ENCODE measurements at regions not wholly inside any gene's neighbourhood (a gene's known extent, or its start where the extent isn't known, plus 50 kb on each side); places are given as distances from the start of the nearest gene placed in this dataset.

GRCh38 chr13:100767192-100767591 lies 92.6 kb upstream of the TMTC4 start:
- TF ChIP-seq, protein P1, sequence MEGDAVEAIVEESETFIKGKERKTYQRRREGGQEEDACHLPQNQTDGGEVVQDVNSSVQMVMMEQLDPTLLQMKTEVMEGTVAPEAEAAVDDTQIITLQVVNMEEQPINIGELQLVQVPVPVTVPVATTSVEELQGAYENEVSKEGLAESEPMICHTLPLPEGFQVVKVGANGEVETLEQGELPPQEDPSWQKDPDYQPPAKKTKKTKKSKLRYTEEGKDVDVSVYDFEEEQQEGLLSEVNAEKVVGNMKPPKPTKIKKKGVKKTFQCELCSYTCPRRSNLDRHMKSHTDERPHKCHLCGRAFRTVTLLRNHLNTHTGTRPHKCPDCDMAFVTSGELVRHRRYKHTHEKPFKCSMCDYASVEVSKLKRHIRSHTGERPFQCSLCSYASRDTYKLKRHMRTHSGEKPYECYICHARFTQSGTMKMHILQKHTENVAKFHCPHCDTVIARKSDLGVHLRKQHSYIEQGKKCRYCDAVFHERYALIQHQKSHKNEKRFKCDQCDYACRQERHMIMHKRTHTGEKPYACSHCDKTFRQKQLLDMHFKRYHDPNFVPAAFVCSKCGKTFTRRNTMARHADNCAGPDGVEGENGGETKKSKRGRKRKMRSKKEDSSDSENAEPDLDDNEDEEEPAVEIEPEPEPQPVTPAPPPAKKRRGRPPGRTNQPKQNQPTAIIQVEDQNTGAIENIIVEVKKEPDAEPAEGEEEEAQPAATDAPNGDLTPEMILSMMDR (IDR thresholded peaks at IDR 0.05; ENCODE audit: low read depth, low read length, missing input control): no peak
- no peak for TF ChIP-seq MAX (IDR thresholded peaks at IDR 0.05)
- TF ChIP-seq TAF1 (conservative IDR thresholded peaks at IDR 0.05): no peak
- TF ChIP-seq, protein P2, sequence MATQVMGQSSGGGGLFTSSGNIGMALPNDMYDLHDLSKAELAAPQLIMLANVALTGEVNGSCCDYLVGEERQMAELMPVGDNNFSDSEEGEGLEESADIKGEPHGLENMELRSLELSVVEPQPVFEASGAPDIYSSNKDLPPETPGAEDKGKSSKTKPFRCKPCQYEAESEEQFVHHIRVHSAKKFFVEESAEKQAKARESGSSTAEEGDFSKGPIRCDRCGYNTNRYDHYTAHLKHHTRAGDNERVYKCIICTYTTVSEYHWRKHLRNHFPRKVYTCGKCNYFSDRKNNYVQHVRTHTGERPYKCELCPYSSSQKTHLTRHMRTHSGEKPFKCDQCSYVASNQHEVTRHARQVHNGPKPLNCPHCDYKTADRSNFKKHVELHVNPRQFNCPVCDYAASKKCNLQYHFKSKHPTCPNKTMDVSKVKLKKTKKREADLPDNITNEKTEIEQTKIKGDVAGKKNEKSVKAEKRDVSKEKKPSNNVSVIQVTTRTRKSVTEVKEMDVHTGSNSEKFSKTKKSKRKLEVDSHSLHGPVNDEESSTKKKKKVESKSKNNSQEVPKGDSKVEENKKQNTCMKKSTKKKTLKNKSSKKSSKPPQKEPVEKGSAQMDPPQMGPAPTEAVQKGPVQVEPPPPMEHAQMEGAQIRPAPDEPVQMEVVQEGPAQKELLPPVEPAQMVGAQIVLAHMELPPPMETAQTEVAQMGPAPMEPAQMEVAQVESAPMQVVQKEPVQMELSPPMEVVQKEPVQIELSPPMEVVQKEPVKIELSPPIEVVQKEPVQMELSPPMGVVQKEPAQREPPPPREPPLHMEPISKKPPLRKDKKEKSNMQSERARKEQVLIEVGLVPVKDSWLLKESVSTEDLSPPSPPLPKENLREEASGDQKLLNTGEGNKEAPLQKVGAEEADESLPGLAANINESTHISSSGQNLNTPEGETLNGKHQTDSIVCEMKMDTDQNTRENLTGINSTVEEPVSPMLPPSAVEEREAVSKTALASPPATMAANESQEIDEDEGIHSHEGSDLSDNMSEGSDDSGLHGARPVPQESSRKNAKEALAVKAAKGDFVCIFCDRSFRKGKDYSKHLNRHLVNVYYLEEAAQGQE (IDR thresholded peaks at IDR 0.05): no peak

Data from liver (tissue), 3 donors.